ENCODE measurements at regions not wholly inside any gene's neighbourhood (a gene's known extent, or its start where the extent isn't known, plus 50 kb on each side); places are given as distances from the start of the nearest gene placed in this dataset.

DNA sequence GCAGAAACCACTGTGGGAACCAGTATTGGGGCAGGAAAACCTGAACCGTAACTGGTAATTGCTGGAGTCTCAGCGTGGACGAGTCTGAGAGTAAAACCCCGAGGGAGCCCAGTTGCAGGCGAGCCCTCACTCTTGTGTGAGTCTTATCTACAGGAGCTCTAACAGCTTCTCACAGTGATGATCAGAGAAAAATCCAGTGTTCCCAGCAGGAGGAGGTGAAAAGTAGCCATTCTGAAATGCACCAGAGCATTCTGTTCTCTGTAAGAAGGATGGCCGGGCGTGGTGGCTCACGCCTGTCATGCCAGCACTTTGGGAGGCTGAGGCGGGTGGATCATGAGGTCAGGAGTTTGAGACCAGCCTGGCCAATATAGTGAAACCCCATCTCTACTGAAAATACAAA, 161.2 kb downstream of the COPRS start:
- H3K4me1 ChIP-seq (ENCODE audit: control insufficient read depth in 1 of 2, low read depth in 2 of 2): peaks cover 22 to 48% of the 10 kb centered on the region in 2 donors
- H3K27ac ChIP-seq: peak overlapping the region in 1 of 2 donors; percentile 69
- H3K36me3 ChIP-seq: no peaks in the 10 kb centered on the region
- TF ChIP-seq, protein P1, sequence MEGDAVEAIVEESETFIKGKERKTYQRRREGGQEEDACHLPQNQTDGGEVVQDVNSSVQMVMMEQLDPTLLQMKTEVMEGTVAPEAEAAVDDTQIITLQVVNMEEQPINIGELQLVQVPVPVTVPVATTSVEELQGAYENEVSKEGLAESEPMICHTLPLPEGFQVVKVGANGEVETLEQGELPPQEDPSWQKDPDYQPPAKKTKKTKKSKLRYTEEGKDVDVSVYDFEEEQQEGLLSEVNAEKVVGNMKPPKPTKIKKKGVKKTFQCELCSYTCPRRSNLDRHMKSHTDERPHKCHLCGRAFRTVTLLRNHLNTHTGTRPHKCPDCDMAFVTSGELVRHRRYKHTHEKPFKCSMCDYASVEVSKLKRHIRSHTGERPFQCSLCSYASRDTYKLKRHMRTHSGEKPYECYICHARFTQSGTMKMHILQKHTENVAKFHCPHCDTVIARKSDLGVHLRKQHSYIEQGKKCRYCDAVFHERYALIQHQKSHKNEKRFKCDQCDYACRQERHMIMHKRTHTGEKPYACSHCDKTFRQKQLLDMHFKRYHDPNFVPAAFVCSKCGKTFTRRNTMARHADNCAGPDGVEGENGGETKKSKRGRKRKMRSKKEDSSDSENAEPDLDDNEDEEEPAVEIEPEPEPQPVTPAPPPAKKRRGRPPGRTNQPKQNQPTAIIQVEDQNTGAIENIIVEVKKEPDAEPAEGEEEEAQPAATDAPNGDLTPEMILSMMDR (IDR thresholded peaks at IDR 0.05): no peak
- ATAC-seq (ENCODE audit: insufficient number of reproducible peaks, low FRiP score, low read depth) (no peak), DNase-seq (ENCODE audit: low spot score) (no peak)
- H3K4me3 ChIP-seq: no peak overlapping the region
- no peaks in the 10 kb centered on the region for H3K9me3 ChIP-seq
- H3K27me3 ChIP-seq (replicated peaks; ENCODE audit: insufficient read depth): no peaks in the 10 kb centered on the region

- Histone ChIP-seq H3K4me1 (ENCODE audit: control insufficient read depth in 1 of 2, low read depth in 2 of 2) (peaks cover 29 to 58% of the 10 kb centered on the region in 2 donors), H3K27ac (peak overlapping the region; percentile 69 to 73), H3K36me3 (no peaks in the 10 kb centered on the region), H3K9me3 (no peaks in the 10 kb centered on the region), H3K4me3 (no peak overlapping the region), H3K27me3 (replicated peaks; ENCODE audit: insufficient read depth) (no peaks in the 10 kb centered on the region)
- TF ChIP-seq, protein P1 (IDR thresholded peaks at IDR 0.05): no peak
- no peak for ATAC-seq (ENCODE audit: insufficient number of reproducible peaks, low FRiP score, low read depth)
- no peak for DNase-seq (ENCODE audit: low spot score)
Observed at GRCh38 chr17:31696703-31697325, 162.2 kb downstream of the COPRS start.

DNA sequence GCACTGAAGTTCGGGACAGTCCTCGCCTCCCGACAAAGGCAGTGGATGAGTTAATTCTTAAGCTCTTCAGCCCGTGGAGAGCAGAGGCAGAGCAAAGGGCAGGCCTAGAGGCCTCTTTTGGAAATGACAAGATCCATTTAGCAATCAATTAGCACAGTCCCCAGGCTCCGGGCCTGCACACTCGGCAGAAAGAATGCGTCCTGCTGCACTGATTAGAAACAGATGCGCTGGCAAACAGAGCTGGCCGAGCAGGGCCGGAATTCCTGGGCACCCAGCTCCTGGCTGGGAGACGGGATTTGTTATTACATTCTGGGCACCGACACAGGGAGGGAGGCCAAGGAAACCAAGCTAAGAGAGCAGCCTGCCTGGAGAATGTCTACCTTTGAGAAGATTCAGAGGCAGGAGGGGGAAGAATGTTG, 162.9 kb downstream of the COPRS start:
- peak; percentile 78 for DNase-seq (ENCODE audit: low spot score)
- H3K27ac ChIP-seq: peak overlapping the region; percentile 69 to 73
- H3K9me3 ChIP-seq: no peaks in the 10 kb centered on the region
- TF ChIP-seq, protein P1 (IDR thresholded peaks at IDR 0.05): peak; percentile 28
- no peaks in the 10 kb centered on the region for H3K36me3 ChIP-seq
- H3K4me1 ChIP-seq (ENCODE audit: control insufficient read depth in 1 of 2, low read depth in 2 of 2): peaks cover 31 to 65% of the 10 kb centered on the region in 2 donors
- no peaks in the 10 kb centered on the region for H3K27me3 ChIP-seq (replicated peaks; ENCODE audit: insufficient read depth)
- H3K4me3 ChIP-seq: no peak overlapping the region
- peak; percentile 70 for ATAC-seq (ENCODE audit: insufficient number of reproducible peaks, low FRiP score, low read depth)

DNA sequence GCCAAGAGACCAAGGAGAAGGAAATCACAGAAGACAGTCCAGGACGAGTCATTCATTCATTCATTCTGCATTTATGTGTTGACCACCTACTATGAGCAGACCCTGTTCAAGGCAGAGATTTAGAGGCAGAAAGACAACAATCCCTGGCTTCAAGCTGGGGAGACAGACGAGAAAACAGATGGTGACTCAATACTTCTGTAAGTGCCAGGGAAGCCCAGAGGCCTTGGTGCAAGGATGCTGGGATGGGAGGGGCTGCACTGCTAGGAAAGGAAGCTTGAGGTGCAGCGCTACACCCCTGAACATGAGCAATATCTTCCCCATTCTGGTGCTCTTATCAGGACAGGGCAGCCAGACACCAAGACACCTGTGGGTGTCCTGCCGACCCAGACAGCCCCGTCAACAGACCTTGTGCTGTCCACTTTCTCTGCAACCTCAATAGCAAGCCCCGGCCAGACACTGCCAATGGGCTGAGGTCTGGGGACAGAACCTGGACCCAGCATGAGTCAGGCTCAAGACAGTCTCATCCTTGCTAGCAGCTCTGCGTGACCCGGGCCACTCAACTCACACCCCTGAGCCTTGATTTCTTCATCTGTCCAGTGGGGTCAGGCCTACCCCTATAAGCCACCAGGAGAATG, 163.5 kb downstream of the COPRS start:
- DNase-seq (ENCODE audit: low spot score) (no peak), ATAC-seq (ENCODE audit: insufficient number of reproducible peaks, low FRiP score, low read depth) (no peak)
- H3K36me3 ChIP-seq: no peaks in the 10 kb centered on the region
- H3K4me1 ChIP-seq (ENCODE audit: control insufficient read depth in 1 of 2, low read depth in 2 of 2): peaks cover 31 to 65% of the 10 kb centered on the region in 2 donors
- H3K27ac ChIP-seq: peak overlapping the region; percentile 69 to 73
- no peaks in the 10 kb centered on the region for H3K9me3 ChIP-seq
- no peak overlapping the region for H3K4me3 ChIP-seq
- TF ChIP-seq, protein P1 (IDR thresholded peaks at IDR 0.05): no peak
- no peaks in the 10 kb centered on the region for H3K27me3 ChIP-seq (replicated peaks; ENCODE audit: insufficient read depth)

GRCh38 chr17:31693433-31694220, 165.4 kb downstream of the COPRS start:
- DNase-seq (ENCODE audit: low spot score): no peak
- ATAC-seq (ENCODE audit: insufficient number of reproducible peaks, low FRiP score, low read depth): no peak
- no peaks in the 10 kb centered on the region for H3K36me3 ChIP-seq
- TF ChIP-seq, protein P1 (IDR thresholded peaks at IDR 0.05): no peak
- H3K4me1 ChIP-seq (ENCODE audit: control insufficient read depth in 1 of 2, low read depth in 2 of 2): peaks cover 31 to 70% of the 10 kb centered on the region in 2 donors
- no peaks in the 10 kb centered on the region for H3K27me3 ChIP-seq (replicated peaks; ENCODE audit: insufficient read depth)
- no peak overlapping the region for H3K4me3 ChIP-seq
- H3K27ac ChIP-seq: peak overlapping the region in 1 of 2 donors; percentile 73
- H3K9me3 ChIP-seq: no peaks in the 10 kb centered on the region
